H1 (cell line): ENCODE measurements at regions not wholly inside any gene's neighbourhood (a gene's known extent, or its start where the extent isn't known, plus 50 kb on each side); places are given as distances from the start of the nearest gene placed in this dataset.

Experiments
- CTCF ChIA-PET: fragments of 300-600 bp; sonication (Branson Sonifier 250); formaldehyde crosslinking; loops from one replicate; lab custom pipeline; 2021; ENCODE audit not compliant: partially characterized antibody; lab: Charles Lee
- POLR2A ChIA-PET: fragments of 300-600 bp; sonication (Branson Sonifier 250); formaldehyde crosslinking; loops from one replicate; lab custom pipeline; 2021; ENCODE audit warnings: inconsistent platforms; ENCODE audit not compliant: partially characterized antibody; lab: Charles Lee
- DNase-seq, 2 experiments: peaks; one replicate each; pipeline versions ENCODE4 v3.0.0 to v3.0.0-alpha.2; 2010 to 2022; ENCODE audit warnings: low spot score in 2 of 2, low read depth in 1 of 2, mixed read lengths in 1 of 2
- FAIRE-seq: peaks from 2 replicates; lab custom pipeline; 2011; peaks lifted over from hg19 to GRCh38; lab: Jason Lieb, UNC
- H2AFZ ChIP-seq: 2 replicates; pipeline ENCODE4 v1.8.1; 2012; ENCODE audit warnings: low read length, inconsistent platforms
- H2AK5ac ChIP-seq: 2 replicates; pipeline ENCODE4 v1.6.1; 2013; ENCODE audit warnings: low read depth, low read length
- H2BK120ac ChIP-seq: replicated peaks from 2 replicates; pipeline ENCODE3; 2013; ENCODE audit warnings: low read depth, low read length, inconsistent platforms
- H2BK12ac ChIP-seq: 2 replicates; pipeline ENCODE4 v1.6.1; 2013; ENCODE audit warnings: low read depth, low read length
- H2BK15ac ChIP-seq: 2 replicates; pipeline ENCODE4 v1.6.1; 2013; ENCODE audit warnings: low read length
- H2BK20ac ChIP-seq: 2 replicates; pipeline ENCODE4 v1.6.1; 2013; ENCODE audit warnings: low read length
- H2BK5ac ChIP-seq: 2 replicates; pipeline ENCODE4 v1.6.1; 2013; ENCODE audit warnings: low read depth, low read length
- H3K14ac ChIP-seq: 2 replicates; pipeline ENCODE4 v1.6.1; 2013; ENCODE audit warnings: inconsistent platforms; ENCODE audit not compliant: insufficient read length
- H3K18ac ChIP-seq: 2 replicates; pipeline ENCODE4 v1.6.1; 2013; ENCODE audit warnings: low read length; ENCODE audit errors: extremely low read depth
- H3K23ac ChIP-seq: 2 replicates; pipeline ENCODE4 v1.6.1; 2013; ENCODE audit warnings: inconsistent platforms; ENCODE audit not compliant: insufficient read length
- H3K23me2 ChIP-seq: 2 replicates; pipeline ENCODE4 v1.6.1; 2013; ENCODE audit warnings: low read depth, low read length
- H3K27ac ChIP-seq: 2 replicates; pipeline ENCODE4 v1.6.1; 2011; ENCODE audit warnings: low read depth, low read length, inconsistent platforms
- H3K27me3 ChIP-seq, 4 experiments: replicated peaks in 1 of 4; 1 replicate in 1 of 4; 2 replicates in 3 of 4; pipeline versions ENCODE4 v1.6.1 to v1.8.1; 2011 to 2013; ENCODE audit warnings: low read length in 3 of 4, mild to moderate bottlenecking in 3 of 4, inconsistent platforms in 2 of 4, mixed read lengths in 2 of 4, moderate library complexity in 1 of 4; ENCODE audit not compliant: control insufficient read depth in 3 of 4, insufficient read depth in 3 of 4; ENCODE audit errors: extremely low read depth in 1 of 4
- H3K36me3 ChIP-seq, 4 experiments: 2 replicates each; pipeline versions ENCODE4 v1.6.1 to v1.8.1; 2011 to 2013; ENCODE audit warnings: mild to moderate bottlenecking in 4 of 4, low read length in 3 of 4, moderate library complexity in 2 of 4, control low read depth in 1 of 4, inconsistent platforms in 1 of 4; ENCODE audit not compliant: insufficient read depth in 4 of 4, control insufficient read depth in 2 of 4
- H3K4ac ChIP-seq: replicated peaks from 2 replicates; pipeline ENCODE3; 2013; ENCODE audit warnings: low read length, low read depth, mixed read lengths, inconsistent platforms; ENCODE audit not compliant: insufficient read length
- H3K4me1 ChIP-seq, 4 experiments: replicated peaks in 1 of 4; 1 replicate in 1 of 4; 2 replicates in 3 of 4; pipeline versions ENCODE4 v1.6.1 to v1.8.1; 2011 to 2013; ENCODE audit warnings: low read length in 3 of 4, inconsistent platforms in 2 of 4, mixed read lengths in 1 of 4; ENCODE audit not compliant: insufficient read depth in 4 of 4, control insufficient read depth in 3 of 4
- H3K4me2 ChIP-seq, 2 experiments: 2 replicates each; pipeline versions ENCODE4 v1.6.1 to v1.8.1; 2011 to 2013; ENCODE audit warnings: low read depth in 2 of 2, low read length in 2 of 2, control low read depth in 1 of 2, inconsistent platforms in 1 of 2, mild to moderate bottlenecking in 1 of 2; ENCODE audit not compliant: insufficient read depth in 1 of 2
- H3K4me3 ChIP-seq, 4 experiments: fragments of 200-600, 300-600 bp in 1 of 4; sonication (generic), shearing (Covaris generic), sonication (Bioruptor Twin) in 1 of 4; 2 replicates each; pipeline versions ENCODE4 v1.5.1 to v1.8.1; 2011 to 2016; ENCODE audit warnings: low read length in 4 of 4, low read depth in 3 of 4, control low read depth in 2 of 4, inconsistent platforms in 2 of 4, mild to moderate bottlenecking in 2 of 4, mixed read lengths in 1 of 4, moderate library complexity in 1 of 4; ENCODE audit not compliant: insufficient read depth in 2 of 4; ENCODE audit errors: extremely low read depth in 1 of 4
- H3K56ac ChIP-seq: replicated peaks from 2 replicates; pipeline ENCODE3; 2013; ENCODE audit warnings: low read depth, mild to moderate bottlenecking, mixed read lengths, low read length, inconsistent platforms; ENCODE audit not compliant: insufficient read length
- H3K79me1 ChIP-seq: 2 replicates; pipeline ENCODE4 v1.6.1; 2013; ENCODE audit warnings: low read depth, low read length, control low read depth
- H3K79me2 ChIP-seq, 2 experiments: 2 replicates each; pipeline versions ENCODE4 v1.6.1 to v1.8.1; 2012 to 2013; ENCODE audit warnings: low read length in 2 of 2, mild to moderate bottlenecking in 2 of 2, inconsistent platforms in 1 of 2; ENCODE audit not compliant: insufficient read depth in 2 of 2, control insufficient read depth in 1 of 2
- H3K9ac ChIP-seq, 4 experiments: replicated peaks in 1 of 4; 1 replicate in 1 of 4; 2 replicates in 3 of 4; pipeline versions ENCODE4 v1.6.1 to v1.8.1; 2011 to 2013; ENCODE audit warnings: low read depth in 3 of 4, low read length in 3 of 4, control low read depth in 2 of 4, mild to moderate bottlenecking in 2 of 4, moderate library complexity in 2 of 4, inconsistent platforms in 1 of 4; ENCODE audit errors: extremely low read depth in 1 of 4
- H3K9me3 ChIP-seq, 2 experiments: 2 replicates each; pipeline versions ENCODE4 v1.6.1 to v1.8.1; 2012 to 2013; ENCODE audit warnings: mild to moderate bottlenecking in 2 of 2, moderate library complexity in 2 of 2, control low read depth in 1 of 2, inconsistent platforms in 1 of 2, low read depth in 1 of 2, low read length in 1 of 2, mixed read lengths in 1 of 2; ENCODE audit not compliant: insufficient read depth in 2 of 2
- H4K20me1 ChIP-seq, 2 experiments: replicated peaks in 1 of 2; 2 replicates each; pipeline versions ENCODE3 to v1.8.1; 2011 to 2013; ENCODE audit warnings: inconsistent platforms in 2 of 2, low read length in 2 of 2, mild to moderate bottlenecking in 1 of 2; ENCODE audit not compliant: insufficient read depth in 2 of 2, control insufficient read depth in 1 of 2
- H4K5ac ChIP-seq: 2 replicates; pipeline ENCODE4 v1.6.1; 2013; ENCODE audit warnings: low read length, low read depth, mixed read lengths, inconsistent platforms; ENCODE audit not compliant: insufficient read length
- H4K8ac ChIP-seq: 2 replicates; pipeline ENCODE4 v1.8.0; 2013; ENCODE audit warnings: mild to moderate bottlenecking, moderate library complexity, low read length, inconsistent platforms; ENCODE audit not compliant: insufficient read depth; ENCODE audit errors: extremely low read depth
- H4K91ac ChIP-seq: replicated peaks from 2 replicates; pipeline ENCODE3; 2013; ENCODE audit warnings: low read length, mixed read lengths, inconsistent platforms; ENCODE audit not compliant: insufficient read length
- BCL11A ChIP-seq, 2 experiments: IDR thresholded peaks; one replicate each; pipeline ENCODE4 v1.6.1; 2011; ENCODE audit warnings: low read depth in 2 of 2, low read length in 2 of 2, mild to moderate bottlenecking in 2 of 2
- CHD2 ChIP-seq: IDR thresholded peaks from 2 replicates; pipeline ENCODE4 v1.6.1; 2012; ENCODE audit warnings: low read length, improper control_type of control experiment
- CTBP2 ChIP-seq: IDR thresholded peaks from 2 replicates; pipeline ENCODE4 v1.7.0; 2011; ENCODE audit warnings: borderline replicate concordance, mild to moderate bottlenecking, moderate library complexity, mixed read lengths, low read length; ENCODE audit not compliant: insufficient read depth, insufficient read length
- NRF1 ChIP-seq: IDR thresholded peaks from 2 replicates; pipeline ENCODE4 v1.6.1; 2011; ENCODE audit warnings: mild to moderate bottlenecking, low read depth, low read length, improper control_type of control experiment
- SP1 ChIP-seq: IDR thresholded peaks from 2 replicates; pipeline ENCODE4 v1.6.1; 2011; ENCODE audit warnings: low read depth, low read length
- SP2 ChIP-seq: IDR thresholded peaks from 2 replicates; pipeline ENCODE4 v1.6.1; 2012; ENCODE audit warnings: mild to moderate bottlenecking, low read length, inconsistent platforms
- TAF1 ChIP-seq: IDR thresholded peaks from 2 replicates; pipeline ENCODE4 v1.6.1; 2011; ENCODE audit warnings: mild to moderate bottlenecking, low read depth, low read length
- YY1 ChIP-seq: IDR thresholded peaks from 2 replicates; pipeline ENCODE4 v1.6.1; 2011; ENCODE audit warnings: low read depth, mild to moderate bottlenecking, low read length
- WGBS, 2 experiments: shearing (Covaris generic) in 1 of 2; methylation state at CpG; one replicate each; pipeline versions ENCODE4 v1.1.6 to v1.1.7; 2013 to 2015; ENCODE audit warnings: low lambda C conversion rate in 2 of 2, mixed read lengths in 2 of 2, inconsistent platforms in 1 of 2, low coverage in 1 of 2, missing lambda C conversion rate in 1 of 2; ENCODE audit not compliant: insufficient replicate concordance in 2 of 2, insufficient coverage in 1 of 2, insufficient read length in 1 of 2; ENCODE audit errors: extremely low coverage in 1 of 2, missing lambda C conversion rate in 1 of 2; 5-methylcytosine and 5-hydroxymethylcytosine counted together

- no peak overlapping the region for H3K18ac ChIP-seq
- no peak overlapping the region for H2AK5ac ChIP-seq
- no peaks in the 10 kb centered on the region for H4K20me1 ChIP-seq
- H3K4me2 ChIP-seq, result no peak overlapping the region
- no peaks in the 10 kb centered on the region for H3K9me3 ChIP-seq
- ChIA-PET CTCF (interaction anchor here (1.1 to 4.6 kb wide), 8 partner anchors 12 to 90 kb away, joined by 3 to 22 read pairs (median 4); no protein-coding TSS in a partner anchor), POLR2A (no interaction called here)
- H2AFZ ChIP-seq, result no peak overlapping the region
- no peak overlapping the region for H2BK20ac ChIP-seq
- H4K8ac ChIP-seq, result no peak overlapping the region
- no peak overlapping the region for H3K4ac ChIP-seq
- no peak overlapping the region for H3K4me3 ChIP-seq
- H3K4me1 ChIP-seq, result peaks cover 0 to 6% (median 3%) of the 10 kb centered on the region in 4 experiments; a peak in 2 of 7 replicates
- H3K79me2 ChIP-seq, result no peaks in the 10 kb centered on the region
- H3K27me3 ChIP-seq, result no peaks in the 10 kb centered on the region
- no peaks in the 10 kb centered on the region for H3K23me2 ChIP-seq
- no peak overlapping the region for H3K23ac ChIP-seq
- no peak overlapping the region for H3K9ac ChIP-seq
- 87% methylated on average over 5 of the region's 5 CpGs; no CpG with 5 or more reads in 1 of the 2 experiments for WGBS, 2 experiments
- H3K27ac ChIP-seq, result no peak overlapping the region
- no peaks in the 10 kb centered on the region for H3K79me1 ChIP-seq
- H2BK15ac ChIP-seq, result no peak overlapping the region
- no peaks in the 10 kb centered on the region for H3K36me3 ChIP-seq
- H2BK5ac ChIP-seq, result no peak overlapping the region
- no peak overlapping the region for H4K91ac ChIP-seq
- H3K14ac ChIP-seq, result no peak overlapping the region
- TF ChIP-seq NRF1, result no peak
- TF ChIP-seq SP2, result no peak
- no peak for TF ChIP-seq TAF1
- TF ChIP-seq CHD2, result no peak
- no peak for TF ChIP-seq CTBP2
- TF ChIP-seq YY1, result no peak
- no peak for TF ChIP-seq SP1
- no peak for TF ChIP-seq BCL11A (IDR thresholded peaks at IDR 0.05; ENCODE audit: low read depth in 2 of 2, low read length in 2 of 2)
- DNase-seq, result no peak
- H3K56ac ChIP-seq, result no peak overlapping the region
- H2BK120ac ChIP-seq, result no peak overlapping the region
- no peak overlapping the region for H2BK12ac ChIP-seq
- FAIRE-seq, result peak; percentile 45
- H4K5ac ChIP-seq, result no peak overlapping the region
Measured at GRCh38 chr10:113305871-113306270, 247.0 kb upstream of the HABP2 start.
